GM19438 (cell line): ENCODE measurements at regions not wholly inside any gene's neighbourhood (a gene's known extent, or its start where the extent isn't known, plus 50 kb on each side); places are given as distances from the start of the nearest gene placed in this dataset.
A peak's percentile ranks its signal among the peaks of the same experiment; 100 is the strongest.

Experiments used
- ATAC-seq: cut with Tn5 transposase; IDR thresholded peaks from one replicate; pipeline ENCODE4 v1.9.1; 2021; ENCODE audit warnings: low read depth; ENCODE audit not compliant: unreplicated experiment

GRCh38 chr2:55973673-55974072 is 50.1 kb upstream of the EFEMP1 start:
- ATAC-seq: no peak

- no peak for ATAC-seq
Measured at GRCh38 chr2:55976681-55977080, 53.1 kb upstream of the EFEMP1 start.

DNA sequence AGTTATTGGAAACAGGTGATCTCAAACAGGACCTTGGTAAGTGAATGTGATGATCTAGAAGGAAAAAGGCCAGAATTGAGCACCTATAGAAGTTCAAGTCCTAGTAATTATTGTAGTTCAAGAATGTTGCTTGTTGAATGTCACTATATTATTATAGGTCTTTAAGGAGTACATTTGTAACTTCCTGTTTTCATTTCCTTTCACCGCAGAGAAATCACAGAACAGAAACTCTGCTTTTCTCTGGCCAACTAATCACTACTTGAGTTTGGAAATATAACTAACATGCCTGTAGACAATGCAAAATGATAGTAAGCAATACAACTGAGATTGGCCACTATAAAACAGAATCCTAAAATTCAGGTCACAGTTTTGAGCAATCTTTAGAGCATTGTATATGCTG is 61.8 kb upstream of the EFEMP1 start:
- ATAC-seq: peak; percentile 97

DNA sequence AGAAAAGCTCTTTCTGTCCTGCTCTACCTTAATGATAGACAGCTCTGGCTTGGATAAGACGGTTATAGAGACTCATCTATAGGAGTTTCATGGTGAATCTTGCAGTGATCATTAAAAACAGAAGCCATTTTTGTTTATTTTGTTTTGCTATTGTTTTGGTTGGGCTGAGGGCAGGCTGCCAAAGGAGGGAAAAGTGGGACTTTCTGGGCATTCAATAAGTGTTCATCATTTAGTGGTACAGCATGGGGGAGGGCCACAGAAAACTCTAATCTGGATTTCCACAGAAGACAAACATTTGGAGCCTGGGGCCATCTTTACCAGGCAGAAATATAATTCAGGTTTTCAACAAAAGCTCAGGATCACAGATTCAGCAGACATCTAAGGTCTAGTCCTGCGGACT is 62.4 kb upstream of the EFEMP1 start:
- no peak for ATAC-seq

GRCh38 chr2:55986700-55987440 is 63.3 kb upstream of the EFEMP1 start:
- no peak for ATAC-seq

- no peak for ATAC-seq
Measured at GRCh38 chr2:55989405-55989804, 65.8 kb upstream of the EFEMP1 start.

GRCh38 chr2:55992455-55992854 is 68.9 kb upstream of the EFEMP1 start:
- ATAC-seq: no peak

- ATAC-seq: no peak
Measured at GRCh38 chr2:55993685-55994084, 70.1 kb upstream of the EFEMP1 start.

- ATAC-seq: no peak
Measured at GRCh38 chr2:55995211-55995610, 71.6 kb upstream of the EFEMP1 start.

DNA sequence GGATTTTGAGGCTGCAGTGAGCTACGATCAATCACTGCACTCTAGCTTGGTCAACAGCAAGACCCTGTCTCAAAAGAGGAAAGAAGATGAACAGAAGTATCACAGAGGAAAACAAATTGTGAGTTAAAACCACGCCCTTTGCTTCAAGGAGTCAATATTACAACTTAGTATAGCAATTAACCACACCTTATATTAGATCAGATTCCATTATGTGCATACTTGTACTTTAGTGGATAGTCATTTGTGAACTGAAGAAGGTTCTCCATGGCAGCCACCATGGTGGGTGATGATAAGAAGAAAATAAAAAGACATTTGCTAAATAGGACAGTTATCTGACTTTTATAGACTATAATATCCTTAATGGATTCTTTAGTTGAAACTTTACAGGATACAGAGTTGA is 72.3 kb upstream of the EFEMP1 start:
- ATAC-seq: no peak

DNA sequence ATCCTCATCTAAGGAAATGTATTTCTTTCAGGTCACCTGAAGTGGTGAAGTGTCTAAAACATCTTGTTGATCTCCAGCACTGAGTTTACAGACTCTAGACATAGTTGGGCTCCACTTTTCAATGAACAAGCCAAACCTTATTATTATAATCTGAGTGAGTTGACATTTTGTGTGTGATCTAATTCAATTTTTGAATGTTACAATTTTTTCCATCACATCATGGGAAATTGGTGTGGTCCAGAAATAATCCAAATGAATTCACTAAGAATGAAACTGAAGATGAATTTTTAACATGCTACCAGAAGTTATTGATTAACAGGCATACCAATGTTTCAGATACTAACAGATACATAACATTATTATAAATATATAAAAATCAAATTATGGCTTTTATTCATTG is 75.6 kb upstream of the EFEMP1 start:
- no peak for ATAC-seq

- ATAC-seq: no peak
Measured at GRCh38 chr2:55999790-56000189, 76.2 kb upstream of the EFEMP1 start.

- ATAC-seq: no peak
Measured at GRCh38 chr2:56001947-56002346, 78.4 kb upstream of the EFEMP1 start.

DNA sequence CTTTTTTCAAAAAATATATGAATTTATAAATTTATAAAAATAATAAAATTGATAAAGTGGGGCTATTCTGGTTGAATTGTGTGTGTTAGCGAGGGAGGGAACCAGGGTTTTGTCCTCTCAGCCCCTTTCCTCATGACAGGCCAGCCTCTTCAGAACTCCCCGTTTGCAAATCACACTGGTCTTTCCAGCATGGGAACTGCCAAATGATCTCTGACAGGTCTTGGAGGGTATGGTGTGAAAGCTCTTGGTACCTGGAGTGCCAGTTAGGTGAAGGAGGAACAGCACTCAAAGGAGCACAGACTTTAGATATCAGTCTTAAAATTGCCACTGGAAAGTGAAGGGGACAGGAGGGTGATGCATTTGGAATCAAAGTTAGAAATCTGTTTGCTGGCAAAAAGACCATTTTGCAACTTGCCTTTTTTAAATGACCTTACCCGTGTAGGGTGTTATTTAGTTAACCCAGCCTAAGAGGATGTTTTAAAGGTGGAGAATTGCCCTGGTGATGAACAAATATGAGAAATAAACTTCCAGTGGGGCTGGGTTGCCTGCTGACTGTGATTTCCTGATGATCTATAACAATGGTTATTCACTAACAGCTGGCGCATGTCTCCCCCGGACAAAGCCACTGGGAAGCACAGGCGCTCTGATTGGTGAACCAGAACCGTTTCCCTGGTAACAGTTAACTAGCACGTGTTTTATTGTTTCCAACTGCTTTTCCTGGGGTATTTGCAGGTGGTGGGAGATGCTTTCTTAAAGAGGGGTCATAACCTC is 85.3 kb upstream of the EFEMP1 start:
- ATAC-seq: no peak

GRCh38 chr2:56009758-56010458 is 86.3 kb upstream of the EFEMP1 start:
- no peak for ATAC-seq

DNA sequence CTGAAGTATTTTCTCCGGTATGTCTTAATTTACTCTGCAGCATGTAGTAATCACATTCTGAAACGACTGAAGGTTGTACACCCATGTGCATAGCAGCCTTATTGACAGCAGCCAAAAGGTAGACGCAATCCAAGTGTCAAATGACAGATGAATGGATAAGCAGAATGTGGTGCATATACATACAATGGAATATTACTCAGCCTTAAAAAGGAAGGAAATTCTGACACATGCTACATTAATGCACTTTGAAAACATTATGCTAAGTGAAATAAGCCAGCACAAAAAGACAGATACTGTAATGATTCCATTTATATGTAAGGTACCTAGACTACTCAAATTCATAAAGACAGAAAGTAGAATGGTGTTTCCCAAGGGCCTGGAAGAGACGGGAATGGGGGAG is 88.0 kb upstream of the EFEMP1 start:
- ATAC-seq: no peak

DNA sequence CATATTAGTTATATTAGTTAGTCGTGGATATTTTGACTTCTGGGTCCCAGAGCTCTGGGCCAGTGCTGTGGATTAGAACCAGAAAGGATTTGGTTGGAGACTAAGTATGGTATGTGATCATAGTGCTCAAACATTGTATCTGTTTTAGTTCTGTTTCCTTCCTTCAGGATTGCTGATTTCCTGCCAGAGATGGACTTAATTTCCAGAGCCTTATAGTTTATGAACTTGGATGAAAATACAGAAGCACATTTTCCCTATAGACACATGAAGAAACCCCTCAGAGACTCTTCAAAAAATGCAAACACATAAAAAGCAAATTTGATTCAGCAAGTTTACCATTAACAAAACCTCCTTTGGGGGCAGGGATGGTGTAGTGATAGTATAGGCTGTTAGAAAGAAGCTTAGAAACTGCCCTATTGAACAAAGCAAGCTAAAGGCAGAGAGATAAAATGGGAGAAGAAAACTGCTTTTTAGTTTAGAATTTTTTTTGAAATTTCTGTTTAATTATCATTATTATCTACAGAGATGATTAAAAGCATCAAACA is 88.7 kb upstream of the EFEMP1 start:
- ATAC-seq: no peak

DNA sequence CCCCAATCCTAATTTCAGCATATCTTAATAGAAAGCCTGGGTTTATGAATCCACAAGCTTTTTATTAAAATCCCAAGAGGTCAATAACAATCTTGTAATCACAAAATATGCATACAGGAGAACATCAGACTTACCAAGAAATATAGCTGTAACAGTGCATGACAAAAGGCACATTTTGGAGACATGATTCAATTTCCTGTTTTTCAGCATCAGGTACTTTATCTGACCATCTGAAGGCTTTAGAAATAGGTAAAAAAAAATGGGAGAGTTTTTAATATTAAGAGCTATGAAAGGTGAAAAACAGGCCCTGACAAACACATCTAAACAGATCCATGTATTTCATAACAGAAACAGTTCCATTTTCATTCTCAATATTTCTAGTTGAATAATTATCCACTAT is 89.9 kb upstream of the EFEMP1 start:
- ATAC-seq: no peak

GRCh38 chr2:56014046-56014730 is 90.6 kb upstream of the EFEMP1 start:
- no peak for ATAC-seq

- ATAC-seq: no peak
Measured at GRCh38 chr2:56015711-56016115, 92.1 kb upstream of the EFEMP1 start.

DNA sequence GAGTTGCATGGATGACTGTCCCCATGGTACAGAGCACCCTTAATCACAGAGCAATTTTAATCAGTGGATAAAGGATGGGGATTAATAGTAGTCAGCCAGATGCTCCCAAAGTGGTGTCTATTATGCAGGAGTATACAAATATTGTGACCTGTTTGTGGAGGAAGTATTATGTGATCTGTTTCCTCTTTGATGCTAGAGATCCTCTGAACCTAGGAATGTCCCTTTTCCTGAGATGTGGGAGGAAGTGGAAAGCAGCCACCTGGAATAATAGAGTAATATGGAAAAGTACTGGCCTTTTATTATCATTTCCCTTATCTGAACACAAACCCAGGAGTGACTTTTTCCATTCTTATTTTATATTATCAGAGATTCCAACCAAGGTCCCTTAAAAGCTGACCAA is 94.2 kb upstream of the EFEMP1 start:
- no peak for ATAC-seq
